Fibroblast of pulmonary artery (primary cell): ENCODE measurements at regions not wholly inside any gene's neighbourhood (a gene's known extent, or its start where the extent isn't known, plus 50 kb on each side); places are given as distances from the start of the nearest gene placed in this dataset.

Experiments
- DNase-seq: peaks from one replicate; pipeline ENCODE4 v3.0.0-alpha.2; 2010; ENCODE audit warnings: low read depth
- H3K4me3 ChIP-seq: replicated peaks from 2 replicates; pipeline ENCODE4 v1.5.1; 2011; ENCODE audit warnings: low read depth, mild to moderate bottlenecking, control low read depth, low read length, moderate library complexity
- CTCF ChIP-seq: IDR thresholded peaks from 2 replicates; pipeline ENCODE4 v1.5.1; 2011; ENCODE audit warnings: mild to moderate bottlenecking, control low read depth, low read length, inconsistent platforms; ENCODE audit errors: missing control alignments

- no peak overlapping the region for H3K4me3 ChIP-seq
- TF ChIP-seq CTCF, result no peak
- DNase-seq, result no peak
Measured at GRCh38 chr22:44650806-44651205, 51.2 kb upstream of the PRR5 start.

GRCh38 chr22:44648821-44649565 lies 53.0 kb upstream of the PRR5 start:
- H3K4me3 ChIP-seq, result no peak overlapping the region
- peak; percentile 72 for DNase-seq
- TF ChIP-seq CTCF, result no peak

GRCh38 chr22:44648085-44648820 lies 53.8 kb upstream of the PRR5 start:
- no peak overlapping the region for H3K4me3 ChIP-seq

GRCh38 chr22:44647141-44647540 lies 54.9 kb upstream of the PRR5 start:
- H3K4me3 ChIP-seq, result no peak overlapping the region
- no peak for DNase-seq
- no peak for TF ChIP-seq CTCF

More at GRCh38 chr22:44648085-44648820, 53.8 kb upstream of the PRR5 start:
- no peak for DNase-seq
- no peak for TF ChIP-seq CTCF

GRCh38 chr22:44646668-44647067 lies 55.3 kb upstream of the PRR5 start:
- no peak for TF ChIP-seq CTCF
- DNase-seq, result no peak
- H3K4me3 ChIP-seq, result no peak overlapping the region

GRCh38 chr22:44646141-44646540 lies 55.9 kb upstream of the PRR5 start:
- TF ChIP-seq CTCF, result no peak
- DNase-seq, result no peak
- H3K4me3 ChIP-seq, result no peak overlapping the region
